ENCODE measurements at regions not wholly inside any gene's neighbourhood (a gene's known extent, or its start where the extent isn't known, plus 50 kb on each side); places are given as distances from the start of the nearest gene placed in this dataset.

GRCh38 chr18:47550611-47551010, 299.2 kb upstream of the SKOR2 start:
- Histone ChIP-seq H3K36me3 (ENCODE audit: control insufficient read depth, insufficient read depth, low read length) (no peaks in the 10 kb centered on the region), H3K4me3 (ENCODE audit: low read depth, low read length) (no peak overlapping the region), H3K27me3 (ENCODE audit: control insufficient read depth, insufficient read depth, low read length) (no peaks in the 10 kb centered on the region)
- DNase-seq (ENCODE audit: low read depth), result no peak
- TF ChIP-seq CTCF (IDR thresholded peaks at IDR 0.05; ENCODE audit: insufficient read depth, low read length, poor library complexity, severe bottlenecking), result no peak

- no peak overlapping the region for H3K4me3 ChIP-seq (ENCODE audit: low read depth, low read length)
- H3K27me3 ChIP-seq (ENCODE audit: control insufficient read depth, insufficient read depth, low read length), result no peaks in the 10 kb centered on the region
- no peak for DNase-seq (ENCODE audit: low read depth)
- TF ChIP-seq CTCF (IDR thresholded peaks at IDR 0.05; ENCODE audit: insufficient read depth, low read length, poor library complexity, severe bottlenecking), result no peak
- H3K36me3 ChIP-seq (ENCODE audit: control insufficient read depth, insufficient read depth, low read length), result no peaks in the 10 kb centered on the region
Measured at GRCh38 chr18:47549021-47549540, 297.6 kb upstream of the SKOR2 start.

- no peak for DNase-seq (ENCODE audit: low read depth)
- no peak overlapping the region for H3K4me3 ChIP-seq (ENCODE audit: low read depth, low read length)
- no peaks in the 10 kb centered on the region for H3K27me3 ChIP-seq (ENCODE audit: control insufficient read depth, insufficient read depth, low read length)
- TF ChIP-seq CTCF (IDR thresholded peaks at IDR 0.05; ENCODE audit: insufficient read depth, low read length, poor library complexity, severe bottlenecking), result no peak
- no peaks in the 10 kb centered on the region for H3K36me3 ChIP-seq (ENCODE audit: control insufficient read depth, insufficient read depth, low read length)
Measured at GRCh38 chr18:47547539-47548202, 296.2 kb upstream of the SKOR2 start.

GRCh38 chr18:47545613-47546012, 294.2 kb upstream of the SKOR2 start:
- Histone ChIP-seq H3K4me3 (ENCODE audit: low read depth, low read length) (no peak overlapping the region), H3K36me3 (ENCODE audit: control insufficient read depth, insufficient read depth, low read length) (no peaks in the 10 kb centered on the region), H3K27me3 (ENCODE audit: control insufficient read depth, insufficient read depth, low read length) (no peaks in the 10 kb centered on the region)
- TF ChIP-seq CTCF (IDR thresholded peaks at IDR 0.05; ENCODE audit: insufficient read depth, low read length, poor library complexity, severe bottlenecking), result no peak
- DNase-seq (ENCODE audit: low read depth), result no peak

GRCh38 chr18:47543080-47543479, 291.6 kb upstream of the SKOR2 start:
- TF ChIP-seq CTCF (IDR thresholded peaks at IDR 0.05; ENCODE audit: insufficient read depth, low read length, poor library complexity, severe bottlenecking), result no peak

GRCh38 chr18:47542551-47542950, 291.1 kb upstream of the SKOR2 start:
- Histone ChIP-seq H3K27me3 (ENCODE audit: control insufficient read depth, insufficient read depth, low read length) (no peaks in the 10 kb centered on the region), H3K4me3 (ENCODE audit: low read depth, low read length) (no peak overlapping the region), H3K36me3 (ENCODE audit: control insufficient read depth, insufficient read depth, low read length) (no peaks in the 10 kb centered on the region)
- no peak for DNase-seq (ENCODE audit: low read depth)
- TF ChIP-seq CTCF (IDR thresholded peaks at IDR 0.05; ENCODE audit: insufficient read depth, low read length, poor library complexity, severe bottlenecking), result no peak

More at GRCh38 chr18:47543080-47543479, 291.6 kb upstream of the SKOR2 start:
- no peak for DNase-seq (ENCODE audit: low read depth)
- no peak overlapping the region for H3K4me3 ChIP-seq (ENCODE audit: low read depth, low read length)
- H3K27me3 ChIP-seq (ENCODE audit: control insufficient read depth, insufficient read depth, low read length), result no peaks in the 10 kb centered on the region
- H3K36me3 ChIP-seq (ENCODE audit: control insufficient read depth, insufficient read depth, low read length), result no peaks in the 10 kb centered on the region

All from kidney epithelial cell (primary cell).